Osteoblast (primary cell): ENCODE measurements at regions not wholly inside any gene's neighbourhood (a gene's known extent, or its start where the extent isn't known, plus 50 kb on each side); places are given as distances from the start of the nearest gene placed in this dataset.

Experiments used
- DNase-seq: peaks from one replicate; pipeline ENCODE4 v3.0.0; 2011; ENCODE audit warnings: low spot score, mixed read lengths; ENCODE audit not compliant: insufficient read length; ENCODE audit errors: missing footprints
- H2AFZ ChIP-seq: 2 replicates; pipeline ENCODE4 v1.6.0; 2011; ENCODE audit warnings: mild to moderate bottlenecking, low read length
- H3K27ac ChIP-seq: 2 replicates; pipeline ENCODE4 v1.5.1; 2011; ENCODE audit warnings: mild to moderate bottlenecking, low read depth, low read length, moderate library complexity
- H3K27me3 ChIP-seq: 2 replicates; pipeline ENCODE4 v1.6.0; 2012; ENCODE audit warnings: mild to moderate bottlenecking, control low read depth, inconsistent platforms, low read length, moderate library complexity; ENCODE audit not compliant: insufficient read depth
- H3K36me3 ChIP-seq: 2 replicates; pipeline ENCODE4 v1.5.1; 2011; ENCODE audit warnings: mild to moderate bottlenecking, low read length, control low read depth, moderate library complexity; ENCODE audit not compliant: insufficient read depth
- H3K4me1 ChIP-seq: 2 replicates; pipeline ENCODE4 v1.5.1; 2011; ENCODE audit warnings: mild to moderate bottlenecking, low read length, control low read depth, moderate library complexity; ENCODE audit not compliant: insufficient read depth
- H3K4me2 ChIP-seq: 2 replicates; pipeline ENCODE4 v1.6.0; 2011; ENCODE audit warnings: mild to moderate bottlenecking, low read length; ENCODE audit not compliant: insufficient read depth
- H3K4me3 ChIP-seq: fragments of 200-600 bp; sonication (generic); 3 replicates; pipeline ENCODE4 v1.5.1; 2012; ENCODE audit warnings: mild to moderate bottlenecking, low read length, inconsistent platforms; ENCODE audit not compliant: insufficient read depth
- H3K79me2 ChIP-seq: 2 replicates; pipeline ENCODE4 v1.6.0; 2012; ENCODE audit warnings: mild to moderate bottlenecking, low read length, control low read depth, inconsistent platforms; ENCODE audit not compliant: insufficient read depth
- H3K9me3 ChIP-seq: 2 replicates; pipeline ENCODE4 v1.5.1; 2011; ENCODE audit warnings: low read depth, low read length, control low read depth
- H4K20me1 ChIP-seq: 2 replicates; pipeline ENCODE4 v1.6.0; 2012; ENCODE audit warnings: mild to moderate bottlenecking, low read length, control low read depth; ENCODE audit not compliant: insufficient read depth
- CTCF ChIP-seq: IDR thresholded peaks from 2 replicates; pipeline ENCODE4 v1.5.1; 2011; ENCODE audit warnings: mild to moderate bottlenecking, low read depth, low read length, moderate library complexity; ENCODE audit errors: extremely low read depth

- TF ChIP-seq CTCF, result no peak
- no peaks in the 10 kb centered on the region for H3K36me3 ChIP-seq
- H2AFZ ChIP-seq, result no peak overlapping the region
- H3K27me3 ChIP-seq, result no peaks in the 10 kb centered on the region
- H3K4me2 ChIP-seq, result no peak overlapping the region
- H3K79me2 ChIP-seq, result no peaks in the 10 kb centered on the region
- H3K4me3 ChIP-seq, result no peak overlapping the region
- no peaks in the 10 kb centered on the region for H3K9me3 ChIP-seq
- no peaks in the 10 kb centered on the region for H4K20me1 ChIP-seq
- H3K4me1 ChIP-seq, result peaks cover 4% of the 10 kb centered on the region
- DNase-seq, result no peak
- no peak overlapping the region for H3K27ac ChIP-seq
Observed at GRCh38 chr3:59243476-59243875, 193.7 kb upstream of the CFAP20DC start.

- no peaks in the 10 kb centered on the region for H3K36me3 ChIP-seq
- H3K27ac ChIP-seq, result no peak overlapping the region
- TF ChIP-seq CTCF, result no peak
- no peaks in the 10 kb centered on the region for H3K9me3 ChIP-seq
- H3K27me3 ChIP-seq, result no peaks in the 10 kb centered on the region
- no peak overlapping the region for H3K4me2 ChIP-seq
- peaks cover 9% of the 10 kb centered on the region for H3K4me1 ChIP-seq
- H4K20me1 ChIP-seq, result no peaks in the 10 kb centered on the region
- no peak overlapping the region for H2AFZ ChIP-seq
- H3K79me2 ChIP-seq, result no peaks in the 10 kb centered on the region
- no peak overlapping the region for H3K4me3 ChIP-seq
- no peak for DNase-seq
Observed at GRCh38 chr3:59240666-59241255, 190.9 kb upstream of the CFAP20DC start.

- H3K4me1 ChIP-seq, result peaks cover 5% of the 10 kb centered on the region
- DNase-seq, result no peak
- H3K36me3 ChIP-seq, result no peaks in the 10 kb centered on the region
- H3K27me3 ChIP-seq, result no peaks in the 10 kb centered on the region
- no peak overlapping the region for H3K4me2 ChIP-seq
- H3K4me3 ChIP-seq, result no peak overlapping the region
- no peak overlapping the region for H3K27ac ChIP-seq
- no peak for TF ChIP-seq CTCF
- no peak overlapping the region for H2AFZ ChIP-seq
- H3K79me2 ChIP-seq, result no peaks in the 10 kb centered on the region
- no peaks in the 10 kb centered on the region for H4K20me1 ChIP-seq
- H3K9me3 ChIP-seq, result no peaks in the 10 kb centered on the region
Observed at GRCh38 chr3:59237121-59237520, 187.3 kb upstream of the CFAP20DC start.

- Histone ChIP-seq H4K20me1 (no peaks in the 10 kb centered on the region), H3K4me1 (peaks cover 5% of the 10 kb centered on the region), H3K36me3 (no peaks in the 10 kb centered on the region), H3K79me2 (no peaks in the 10 kb centered on the region), H3K4me3 (no peak overlapping the region), H3K27me3 (no peaks in the 10 kb centered on the region), H2AFZ (no peak overlapping the region), H3K27ac (no peak overlapping the region), H3K9me3 (no peaks in the 10 kb centered on the region), H3K4me2 (no peak overlapping the region)
- no peak for TF ChIP-seq CTCF
- DNase-seq, result no peak
Observed at GRCh38 chr3:59235634-59236012, 185.8 kb upstream of the CFAP20DC start.
